ENCODE measurements at regions not wholly inside any gene's neighbourhood (a gene's known extent, or its start where the extent isn't known, plus 50 kb on each side); places are given as distances from the start of the nearest gene placed in this dataset.

- TF ChIP-seq, protein P1, sequence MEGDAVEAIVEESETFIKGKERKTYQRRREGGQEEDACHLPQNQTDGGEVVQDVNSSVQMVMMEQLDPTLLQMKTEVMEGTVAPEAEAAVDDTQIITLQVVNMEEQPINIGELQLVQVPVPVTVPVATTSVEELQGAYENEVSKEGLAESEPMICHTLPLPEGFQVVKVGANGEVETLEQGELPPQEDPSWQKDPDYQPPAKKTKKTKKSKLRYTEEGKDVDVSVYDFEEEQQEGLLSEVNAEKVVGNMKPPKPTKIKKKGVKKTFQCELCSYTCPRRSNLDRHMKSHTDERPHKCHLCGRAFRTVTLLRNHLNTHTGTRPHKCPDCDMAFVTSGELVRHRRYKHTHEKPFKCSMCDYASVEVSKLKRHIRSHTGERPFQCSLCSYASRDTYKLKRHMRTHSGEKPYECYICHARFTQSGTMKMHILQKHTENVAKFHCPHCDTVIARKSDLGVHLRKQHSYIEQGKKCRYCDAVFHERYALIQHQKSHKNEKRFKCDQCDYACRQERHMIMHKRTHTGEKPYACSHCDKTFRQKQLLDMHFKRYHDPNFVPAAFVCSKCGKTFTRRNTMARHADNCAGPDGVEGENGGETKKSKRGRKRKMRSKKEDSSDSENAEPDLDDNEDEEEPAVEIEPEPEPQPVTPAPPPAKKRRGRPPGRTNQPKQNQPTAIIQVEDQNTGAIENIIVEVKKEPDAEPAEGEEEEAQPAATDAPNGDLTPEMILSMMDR (IDR thresholded peaks at IDR 0.05; ENCODE audit: extremely low read depth in 1 of 2, insufficient read depth in 1 of 2, low read depth in 1 of 2, low read length in 2 of 2): no peak
- TF ChIP-seq POLR2A (IDR thresholded peaks at IDR 0.05; ENCODE audit: low read depth, low read length) (no peak), MYC (IDR thresholded peaks at IDR 0.05; ENCODE audit: low read depth, low read length) (no peak), FOS (IDR thresholded peaks at IDR 0.05; ENCODE audit: borderline replicate concordance, insufficient read depth, low read length) (no peak), POLR2AphosphoS5 (IDR thresholded peaks at IDR 0.05; ENCODE audit: insufficient read depth, low read depth, low read length) (no peak)
- TF ChIP-seq, protein P2, sequence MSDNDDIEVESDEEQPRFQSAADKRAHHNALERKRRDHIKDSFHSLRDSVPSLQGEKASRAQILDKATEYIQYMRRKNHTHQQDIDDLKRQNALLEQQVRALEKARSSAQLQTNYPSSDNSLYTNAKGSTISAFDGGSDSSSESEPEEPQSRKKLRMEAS (IDR thresholded peaks at IDR 0.05; ENCODE audit: insufficient read depth, insufficient read length): no peak
These were observed 87.4 kb downstream of the PDGFA start for GRCh38 chr7:432256-432655.

Measured in endothelial cell of umbilical vein (primary cell).